HCT116 (cell line): ENCODE measurements at regions not wholly inside any gene's neighbourhood (a gene's known extent, or its start where the extent isn't known, plus 50 kb on each side); places are given as distances from the start of the nearest gene placed in this dataset.

Source experiments
- CTCF ChIP-seq, 3 experiments: fragments of 200-600 bp in 1 of 3; sonication (generic) in 1 of 3; IDR thresholded peaks in 2 of 3; conservative IDR thresholded peaks in 1 of 3; 2 replicates each; pipeline ENCODE4 v1.5.1; 2012 to 2017; ENCODE audit warnings: low read depth in 2 of 3, low read length in 2 of 3, antibody characterized with exemption in 1 of 3, borderline replicate concordance in 1 of 3, control low read depth in 1 of 3, mild to moderate bottlenecking in 1 of 3, mixed read lengths in 1 of 3, mixed run types in 1 of 3, moderate library complexity in 1 of 3; ENCODE audit not compliant: insufficient read depth in 1 of 3
- EGR1 ChIP-seq: IDR thresholded peaks from 2 replicates; pipeline ENCODE4 v1.6.1; 2012; ENCODE audit warnings: low read depth
- EZH2 ChIP-seq: fragments of 200-600 bp; sonication (generic); IDR thresholded peaks from 2 replicates; pipeline ENCODE4 v1.6.1; 2017; ENCODE audit warnings: antibody characterized with exemption, mixed run types
- JUND ChIP-seq: IDR thresholded peaks from 2 replicates; pipeline ENCODE4 v1.6.1; 2012
- POLR2A ChIP-seq: IDR thresholded peaks from 2 replicates; pipeline ENCODE4 v1.7.0; 2011; ENCODE audit warnings: borderline replicate concordance; ENCODE audit not compliant: insufficient read depth, insufficient read length; ENCODE audit errors: extremely low read depth
- POLR2AphosphoS5 ChIP-seq: IDR thresholded peaks from 2 replicates; pipeline ENCODE4 v1.6.1; 2011; ENCODE audit warnings: mild to moderate bottlenecking, low read depth, low read length, moderate library complexity
- YY1 ChIP-seq: IDR thresholded peaks from 2 replicates; pipeline ENCODE4 v1.6.1; 2011; ENCODE audit warnings: low read length, low read depth, moderate library complexity, mild to moderate bottlenecking; ENCODE audit not compliant: insufficient replicate concordance; ENCODE audit errors: extremely low read depth
- ZFX ChIP-seq: fragments of 450-650 bp; IDR thresholded peaks from 2 replicates; pipeline ENCODE4 v1.6.1; 2017
- ZNF274 ChIP-seq: fragments of 200-500 bp; sonication (Bioruptor generic); IDR thresholded peaks from 2 replicates; pipeline ENCODE4 v1.6.1; 2014; ENCODE audit warnings: mild to moderate bottlenecking, low read depth, low read length, inconsistent platforms
- TF ChIP-seq, protein P1 (sequence below): IDR thresholded peaks from 2 replicates; pipeline ENCODE4 v1.6.1; 2011; ENCODE audit warnings: mild to moderate bottlenecking, low read length, moderate library complexity; ENCODE audit not compliant: insufficient replicate concordance; ENCODE audit errors: extremely low read depth

- TF ChIP-seq ZFX (no peak), JUND (no peak), CTCF (IDR thresholded peaks at IDR 0.05 in 2 of 3, conservative IDR thresholded peaks at IDR 0.05 in 1 of 3; ENCODE audit: borderline replicate concordance in 1 of 3, insufficient read depth in 1 of 3, low read depth in 2 of 3, low read length in 2 of 3) (peak in 1 of 3 experiments; percentile 19; a peak in 1 of 6 replicates), POLR2A (no peak), EZH2 (no peak), YY1 (no peak), POLR2AphosphoS5 (no peak), EGR1 (no peak), ZNF274 (no peak)
- TF ChIP-seq, protein P1, sequence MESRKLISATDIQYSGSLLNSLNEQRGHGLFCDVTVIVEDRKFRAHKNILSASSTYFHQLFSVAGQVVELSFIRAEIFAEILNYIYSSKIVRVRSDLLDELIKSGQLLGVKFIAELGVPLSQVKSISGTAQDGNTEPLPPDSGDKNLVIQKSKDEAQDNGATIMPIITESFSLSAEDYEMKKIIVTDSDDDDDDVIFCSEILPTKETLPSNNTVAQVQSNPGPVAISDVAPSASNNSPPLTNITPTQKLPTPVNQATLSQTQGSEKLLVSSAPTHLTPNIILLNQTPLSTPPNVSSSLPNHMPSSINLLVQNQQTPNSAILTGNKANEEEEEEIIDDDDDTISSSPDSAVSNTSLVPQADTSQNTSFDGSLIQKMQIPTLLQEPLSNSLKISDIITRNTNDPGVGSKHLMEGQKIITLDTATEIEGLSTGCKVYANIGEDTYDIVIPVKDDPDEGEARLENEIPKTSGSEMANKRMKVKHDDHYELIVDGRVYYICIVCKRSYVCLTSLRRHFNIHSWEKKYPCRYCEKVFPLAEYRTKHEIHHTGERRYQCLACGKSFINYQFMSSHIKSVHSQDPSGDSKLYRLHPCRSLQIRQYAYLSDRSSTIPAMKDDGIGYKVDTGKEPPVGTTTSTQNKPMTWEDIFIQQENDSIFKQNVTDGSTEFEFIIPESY, result no peak
Measured at GRCh38 chr1:24990779-24991641, 60.9 kb upstream of the RUNX3 start.
